Activated T-helper 1 cell treated with Interleukin-2 at 50 U/mL for 16 hours (primary cell): ENCODE measurements at regions not wholly inside any gene's neighbourhood (a gene's known extent, or its start where the extent isn't known, plus 50 kb on each side); places are given as distances from the start of the nearest gene placed in this dataset.
"Not testable (repeated sequence)": the region's sequence is repeated elsewhere in the genome, so short reads cannot be mapped to it uniquely, and the experiment has no call there.

Source experiments
- DNase-seq: peaks from one replicate; pipeline ENCODE4 v3.0.0-alpha.2; 2020; ENCODE audit warnings: low read depth

DNA sequence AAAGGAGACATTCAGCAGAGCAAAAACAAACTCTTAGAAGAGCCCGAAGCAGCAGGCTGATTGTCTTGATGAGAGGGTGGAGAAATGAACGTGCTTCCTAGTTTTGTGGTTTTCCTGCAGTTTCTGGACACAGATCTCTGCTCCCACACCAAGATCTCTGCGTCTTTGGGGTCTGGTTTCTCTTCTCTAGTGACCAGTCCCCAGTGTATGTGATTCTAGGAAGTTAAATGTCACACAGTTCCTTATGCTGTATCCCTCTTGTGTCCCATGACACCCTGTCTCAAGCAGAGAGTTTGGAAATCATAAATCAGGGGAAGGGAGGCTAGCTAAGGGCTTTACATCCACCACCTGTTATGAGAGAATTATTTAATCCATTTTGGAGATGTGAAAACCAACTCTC is 55.4 kb upstream of the KLF14 start:
- DNase-seq = no peak

DNA sequence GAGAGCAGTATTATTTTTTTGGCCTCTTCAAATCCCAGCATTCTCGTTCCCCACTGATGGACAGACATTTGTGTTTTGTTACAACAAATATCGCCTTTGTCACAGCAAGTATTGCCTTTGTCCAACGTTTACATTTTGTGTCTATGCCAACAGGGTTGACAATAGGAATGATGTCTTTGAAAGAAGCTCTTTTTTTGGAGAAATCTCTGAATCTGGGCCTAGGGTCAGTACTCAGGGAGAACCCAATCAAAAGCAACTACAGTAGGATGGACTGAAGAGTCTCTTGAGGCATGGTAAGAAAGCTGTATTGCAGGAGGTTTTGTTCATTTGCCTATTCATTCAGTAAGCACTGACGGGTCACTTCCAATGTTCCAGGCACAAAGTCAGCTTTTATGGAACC is 57.7 kb upstream of the KLF14 start:
- no peak for DNase-seq

DNA sequence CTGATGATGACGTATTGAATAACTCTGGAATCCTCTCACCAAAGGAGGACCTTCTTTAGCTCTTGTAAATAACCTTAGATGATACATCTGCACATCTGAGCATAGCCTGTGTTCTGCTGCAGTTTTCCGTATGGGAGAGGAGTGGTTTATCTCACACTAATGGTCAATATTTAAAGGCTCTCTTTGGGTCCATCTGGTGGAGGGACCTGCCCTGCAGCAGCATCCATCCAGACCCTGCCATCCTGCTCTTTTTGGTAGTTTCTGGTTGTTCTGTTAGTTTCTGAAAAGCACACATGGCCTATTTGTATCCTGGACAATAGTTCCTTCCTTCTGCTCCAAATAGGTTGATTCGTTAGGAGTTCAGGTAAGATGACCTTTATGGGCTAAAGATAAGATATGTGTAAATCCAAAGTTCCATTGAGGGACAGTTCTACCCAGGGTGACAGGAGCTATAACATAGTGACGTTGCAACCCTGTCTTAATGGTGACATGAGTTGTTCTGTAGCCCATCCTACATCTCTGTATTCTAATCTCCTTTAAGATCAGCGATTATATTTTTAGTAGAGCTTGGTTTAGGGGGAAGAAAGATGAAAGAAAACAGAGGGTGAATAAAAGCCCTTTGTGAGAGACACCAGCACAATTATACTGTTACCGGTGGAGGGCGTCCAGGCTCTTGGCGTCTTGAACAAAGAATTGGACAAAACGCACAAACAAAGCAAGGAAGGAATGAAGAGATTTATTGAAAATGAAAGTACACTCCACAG is 60.0 kb upstream of the KLF14 start:
- DNase-seq = no peak

- DNase-seq = no peak
These were observed 60.6 kb upstream of the KLF14 start for GRCh38 chr7:130794619-130794922.

- DNase-seq = not testable (repeated sequence)
These were observed 62.4 kb upstream of the KLF14 start for GRCh38 chr7:130796425-130796824.

DNA sequence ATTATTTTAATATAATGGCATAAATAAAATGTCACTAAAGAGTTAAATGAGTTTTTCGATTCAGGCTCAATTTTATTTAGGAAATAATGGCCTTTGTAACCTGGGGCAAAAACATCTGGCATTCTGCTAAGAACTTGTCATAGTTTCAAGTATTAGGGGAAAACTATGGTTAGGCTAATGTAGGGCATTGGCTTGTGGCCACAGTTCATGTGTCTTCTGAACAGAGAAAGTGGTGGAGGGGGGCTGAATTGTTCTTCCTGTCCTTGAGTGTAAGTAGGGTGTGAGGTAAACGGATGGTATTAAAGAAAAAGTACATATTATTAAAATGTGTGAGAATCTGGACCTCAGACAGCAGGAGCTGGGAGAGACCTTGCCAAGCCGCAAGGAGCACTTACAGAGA is 69.1 kb upstream of the KLF14 start:
- no peak for DNase-seq

DNA sequence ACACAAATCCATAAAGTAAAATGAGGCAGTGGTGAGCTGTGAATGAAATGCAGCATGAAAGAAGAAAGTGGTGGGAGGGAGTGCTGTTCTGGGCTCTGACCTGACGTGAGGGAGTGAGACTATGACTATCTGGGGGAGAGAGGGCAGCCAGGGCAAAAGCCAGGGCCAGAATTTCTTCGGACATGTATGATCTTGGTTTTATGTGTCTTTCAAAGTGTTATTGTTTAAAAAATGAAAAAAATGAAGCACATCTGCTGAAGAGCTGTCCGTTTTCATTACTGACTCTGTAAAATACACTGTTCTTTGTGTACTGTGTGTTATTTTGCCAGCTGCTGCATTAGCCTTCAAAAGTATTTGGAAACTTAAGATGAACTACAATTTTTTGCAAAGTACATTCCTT is 70.2 kb upstream of the KLF14 start:
- no peak for DNase-seq

GRCh38 chr7:130812819-130813218 is 78.8 kb upstream of the KLF14 start:
- not testable (repeated sequence) for DNase-seq

DNA sequence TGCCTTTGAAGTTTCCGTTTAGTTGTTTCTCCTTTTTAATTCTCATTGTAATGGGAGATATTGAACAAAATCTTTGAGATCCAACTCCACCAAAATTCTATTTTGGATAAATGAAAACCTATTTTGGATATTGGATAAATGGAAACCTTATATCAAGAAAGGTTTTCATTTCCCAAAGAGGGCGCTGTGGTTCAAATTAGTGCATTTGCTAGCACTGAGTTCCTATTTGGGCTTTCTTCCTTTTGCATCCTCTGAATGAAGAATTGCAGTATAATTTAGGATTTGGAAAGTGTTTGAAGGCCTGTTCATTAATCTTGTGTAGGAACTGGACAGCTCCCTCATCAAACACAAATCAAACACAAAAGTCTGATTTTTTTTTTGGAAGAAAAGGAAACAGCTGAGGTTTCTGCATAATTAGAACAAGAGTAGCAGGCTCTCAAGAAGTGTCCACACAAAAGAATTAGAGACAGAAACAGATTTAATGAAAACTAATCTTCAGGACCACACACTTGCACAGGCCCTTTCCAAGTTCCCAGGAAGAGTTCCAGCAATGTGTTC is 80.8 kb upstream of the KLF14 start:
- DNase-seq = no peak

DNA sequence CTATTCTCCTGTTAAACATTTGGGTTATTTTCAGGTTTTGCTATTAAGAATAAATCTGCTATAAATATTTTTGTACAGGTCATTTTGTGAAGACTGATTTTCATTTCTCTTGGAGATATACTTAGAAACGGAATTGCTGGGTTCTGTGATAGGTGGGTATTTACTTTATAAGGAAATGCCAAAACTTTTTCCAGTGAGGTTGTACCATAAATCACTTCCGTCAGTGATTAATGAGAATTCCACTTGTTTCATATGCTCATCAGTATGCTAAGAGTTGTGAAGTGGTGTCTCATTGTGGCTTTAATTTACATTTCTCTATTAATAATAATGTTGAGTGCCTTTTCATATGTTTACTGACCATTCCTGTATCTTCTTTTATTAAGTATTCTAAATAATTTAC is 84.0 kb upstream of the KLF14 start:
- DNase-seq = no peak

GRCh38 chr7:130821864-130822263 is 87.9 kb upstream of the KLF14 start:
- DNase-seq = no peak

DNA sequence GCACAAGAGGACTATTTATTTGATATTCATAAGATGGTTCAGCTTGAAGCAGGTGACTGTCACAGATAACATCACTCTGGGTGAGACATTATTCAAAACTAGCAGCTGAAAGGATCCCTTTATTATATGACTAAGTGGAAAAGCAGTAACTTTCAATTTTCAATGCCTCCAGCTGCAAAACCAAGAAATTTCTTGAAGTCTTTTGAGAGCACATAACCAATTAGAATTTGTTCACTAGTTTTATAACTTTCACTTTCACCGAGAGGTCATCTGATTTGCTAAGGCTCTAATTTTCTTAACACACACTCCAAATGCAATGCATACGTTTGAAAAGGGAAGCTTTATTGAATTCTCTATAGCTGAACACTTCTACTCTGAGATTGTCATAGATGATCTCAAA is 88.6 kb upstream of the KLF14 start:
- DNase-seq = no peak

GRCh38 chr7:130823060-130823459 is 89.1 kb upstream of the KLF14 start:
- no peak for DNase-seq

DNA sequence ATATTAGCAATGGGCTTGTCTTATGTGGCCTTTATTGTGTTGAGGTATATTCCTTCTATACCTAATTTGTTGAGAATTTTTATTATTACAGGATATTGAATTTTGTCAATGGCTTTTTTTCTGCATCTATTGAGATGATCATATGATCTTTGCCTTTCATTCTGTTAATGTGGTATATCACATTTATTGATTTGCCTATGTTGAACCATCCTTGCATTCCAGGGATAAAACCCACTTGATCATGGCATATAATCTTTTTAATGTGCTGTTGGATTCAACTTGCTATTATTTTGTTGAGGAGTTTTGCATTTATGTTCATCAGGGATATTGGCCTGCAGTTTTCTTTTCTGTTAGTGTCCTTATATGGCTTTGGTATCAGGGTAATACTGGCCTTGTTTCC is 91.8 kb upstream of the KLF14 start:
- no peak for DNase-seq

- no peak for DNase-seq
These were observed 95.4 kb upstream of the KLF14 start for GRCh38 chr7:130829415-130829814.

DNA sequence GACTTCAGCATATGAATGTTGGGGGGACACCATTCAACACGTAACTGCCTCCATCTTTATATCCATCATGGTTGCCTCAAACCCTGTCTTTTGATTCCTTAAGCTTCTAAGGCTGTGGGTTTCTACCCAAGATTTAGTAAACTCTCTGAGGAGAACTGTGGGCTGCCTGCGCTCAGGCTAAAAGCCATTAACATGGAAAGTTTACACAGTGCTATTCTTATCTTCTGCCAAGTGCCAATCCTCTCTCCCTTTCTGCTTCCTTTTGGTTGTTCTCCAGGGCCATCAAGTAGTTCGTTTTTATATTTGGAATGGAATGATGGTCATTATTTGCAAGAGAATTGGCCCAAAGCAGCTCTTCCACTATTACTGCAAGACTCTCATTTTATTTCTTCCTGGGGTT is 97.3 kb upstream of the KLF14 start:
- no peak for DNase-seq

DNA sequence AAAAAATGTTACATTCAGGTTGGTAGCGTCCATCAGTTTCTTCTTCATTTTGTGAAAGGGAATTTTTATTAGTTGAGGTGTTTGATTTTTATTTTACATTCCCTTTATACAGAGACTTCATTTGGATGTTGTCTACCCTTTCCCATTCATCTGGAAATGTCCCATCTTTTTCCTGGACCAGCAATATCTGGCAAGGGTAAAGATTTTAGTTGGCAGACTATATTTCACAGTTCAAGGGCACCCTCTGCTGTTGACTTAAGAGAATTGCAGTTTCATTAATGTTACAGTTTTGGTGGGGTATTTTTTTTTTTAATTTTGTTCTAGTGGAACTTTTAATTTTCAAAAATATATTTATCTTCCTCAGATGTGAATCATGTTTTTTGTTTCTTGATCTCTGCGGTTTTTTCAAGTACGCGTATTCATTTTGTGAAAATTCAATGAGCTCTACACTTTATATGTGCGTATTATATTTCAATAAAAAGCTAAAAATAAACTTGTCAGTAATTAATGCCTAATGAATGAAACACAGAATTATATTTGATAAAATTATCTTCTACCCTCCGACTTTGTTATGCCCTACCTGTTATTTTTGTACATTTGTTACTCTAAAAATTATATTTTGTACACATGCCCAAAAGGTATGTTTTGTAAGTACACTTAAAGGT is 97.9 kb upstream of the KLF14 start:
- no peak for DNase-seq

GRCh38 chr7:130838738-130839137 is 104.7 kb upstream of the KLF14 start:
- no peak for DNase-seq

- no peak for DNase-seq
These were observed 106.6 kb upstream of the KLF14 start for GRCh38 chr7:130840599-130840998.

DNA sequence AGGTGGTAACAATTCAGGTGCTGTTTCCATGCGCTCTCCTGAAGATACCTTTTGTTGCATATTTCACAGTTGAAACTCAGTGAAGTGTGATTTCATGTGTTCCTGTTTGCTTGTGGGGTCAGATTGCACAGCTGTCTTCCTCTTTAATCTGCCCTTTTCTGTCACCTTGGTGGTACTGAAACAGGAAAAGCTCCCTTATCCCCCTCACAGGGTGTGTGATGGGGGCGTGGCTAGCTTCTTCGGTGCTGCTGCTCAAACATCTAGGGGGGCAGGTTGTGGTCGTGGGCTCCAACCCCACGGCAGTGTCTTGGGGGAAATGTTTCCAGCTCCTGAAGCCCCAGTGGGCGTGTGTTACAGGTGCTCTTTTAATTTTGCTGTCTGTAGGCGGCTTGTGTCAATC is 107.4 kb upstream of the KLF14 start:
- no peak for DNase-seq

DNA sequence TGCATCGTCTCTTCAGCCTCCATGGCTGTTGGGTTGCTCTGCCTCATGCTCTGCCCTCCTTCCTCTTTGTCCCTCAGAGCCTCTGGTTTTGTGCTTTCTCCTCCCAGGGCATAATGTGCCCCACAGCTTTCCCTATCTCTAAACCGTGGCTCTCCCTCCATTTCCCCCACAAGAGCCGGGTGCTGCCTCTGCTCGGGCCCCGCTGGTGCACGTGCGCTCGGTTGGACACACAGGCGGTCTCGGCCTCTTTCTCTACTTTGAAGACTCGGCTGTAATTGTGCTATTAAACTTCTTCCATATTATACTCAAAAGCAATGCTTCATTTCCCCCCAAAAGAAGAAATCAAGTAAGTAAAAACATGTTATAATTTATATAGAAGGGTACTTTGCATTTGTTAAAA is 109.7 kb upstream of the KLF14 start:
- DNase-seq = no peak

- no peak for DNase-seq
These were observed 111.0 kb upstream of the KLF14 start for GRCh38 chr7:130844811-130845580.

- no peak for DNase-seq
These were observed 111.6 kb upstream of the KLF14 start for GRCh38 chr7:130845581-130846085.
